CD4-positive, alpha-beta memory T cell (primary cell): ENCODE measurements at regions not wholly inside any gene's neighbourhood (a gene's known extent, or its start where the extent isn't known, plus 50 kb on each side); places are given as distances from the start of the nearest gene placed in this dataset.

Source experiments
- CTCF ChIA-PET: fragments of 350-600 bp; sonication (Branson Sonifier 250); formaldehyde crosslinking; loops from one replicate; lab custom pipeline; 2021; ENCODE audit warnings: inconsistent platforms; ENCODE audit not compliant: partially characterized antibody; lab: Charles Lee
- POLR2A ChIA-PET: fragments of 350-600 bp; sonication (Branson Sonifier 250); formaldehyde crosslinking; loops from one replicate; lab custom pipeline; 2021; ENCODE audit not compliant: partially characterized antibody; lab: Charles Lee
- DNase-seq, 5 donors: peaks; one replicate each; pipeline versions ENCODE4 v3.0.0 to v3.0.0-alpha.2; 2020 to 2022; ENCODE audit warnings: mixed read lengths in 1 of 5
- H3K27ac ChIP-seq: one replicate; pipeline ENCODE4 v1.7.0; 2013; ENCODE audit warnings: low read depth, low read length
- H3K27me3 ChIP-seq: 2 replicates; pipeline ENCODE4 v1.7.0; 2013; ENCODE audit warnings: mild to moderate bottlenecking, low read length, moderate library complexity; ENCODE audit not compliant: insufficient read depth
- H3K36me3 ChIP-seq: 2 replicates; pipeline ENCODE4 v1.7.0; 2013; ENCODE audit warnings: mild to moderate bottlenecking, low read length, moderate library complexity; ENCODE audit not compliant: insufficient read depth
- H3K4me1 ChIP-seq: 2 replicates; pipeline ENCODE4 v1.7.0; 2013; ENCODE audit warnings: mild to moderate bottlenecking, low read length, moderate library complexity; ENCODE audit not compliant: insufficient read depth
- H3K4me3 ChIP-seq, 2 donors: one replicate each; pipeline ENCODE4 v1.7.0; 2013; ENCODE audit warnings: low read length in 2 of 2, mild to moderate bottlenecking in 1 of 2
- H3K9me3 ChIP-seq, 2 donors: one replicate each; pipeline ENCODE4 v1.7.0; 2013; ENCODE audit warnings: low read length in 2 of 2, control low read depth in 1 of 2; ENCODE audit not compliant: control insufficient read depth in 1 of 2
- H3K27ac Mint-ChIP-seq, 7 donors: one replicate each; pipeline ENCODE4 v1.8.0; 2020 to 2021; ENCODE audit warnings: mixed read lengths in 7 of 7, mild to moderate bottlenecking in 6 of 7, inconsistent platforms in 3 of 7, moderate library complexity in 3 of 7
- H3K27me3 Mint-ChIP-seq, 2 donors: one replicate each; pipeline ENCODE4 v1.8.0; 2020 to 2021; ENCODE audit warnings: mixed read lengths in 2 of 2
- H3K36me3 Mint-ChIP-seq, 2 donors: one replicate each; pipeline ENCODE4 v1.8.0; 2020 to 2021; ENCODE audit warnings: mixed read lengths in 2 of 2, inconsistent platforms in 1 of 2, mild to moderate bottlenecking in 1 of 2
- H3K4me1 Mint-ChIP-seq, 4 donors: one replicate each; pipeline ENCODE4 v1.8.0; 2020 to 2021; ENCODE audit warnings: mixed read lengths in 4 of 4, mild to moderate bottlenecking in 1 of 4
- H3K4me3 Mint-ChIP-seq, 8 donors: one replicate each; pipeline ENCODE4 v1.8.0; 2020 to 2021; ENCODE audit warnings: mixed read lengths in 8 of 8, mild to moderate bottlenecking in 7 of 8, moderate library complexity in 6 of 8, inconsistent platforms in 3 of 8
- H3K9me3 Mint-ChIP-seq, 8 donors: one replicate each; pipeline ENCODE4 v1.8.0; 2020 to 2021; ENCODE audit warnings: mixed read lengths in 8 of 8, mild to moderate bottlenecking in 5 of 8, inconsistent platforms in 3 of 8, moderate library complexity in 1 of 8
- intact Hi-C: fragments of 100-400 bp; cut with micrococcal nuclease; formaldehyde crosslinking; loops from one replicate; pipeline ENCODE4 v1.15.1; 2023

- Mint-ChIP-seq H3K27ac (no peak overlapping the region), H3K4me3 (no peak overlapping the region), H3K27me3 (no peaks in the 10 kb centered on the region), H3K36me3 (no peaks in the 10 kb centered on the region), H3K9me3 (peaks cover 0 to 5% (median 0%) of the 10 kb centered on the region in 8 donors), H3K4me1 (no peaks in the 10 kb centered on the region)
- no peak for DNase-seq
- no peaks in the 10 kb centered on the region for H3K27me3 ChIP-seq
- intact Hi-C loops: no loop called here
- no peak overlapping the region for H3K4me3 ChIP-seq
- H3K9me3 ChIP-seq: no peaks in the 10 kb centered on the region
- CTCF ChIA-PET: no interaction called here
- POLR2A ChIA-PET: no interaction called here
- no peak overlapping the region for H3K27ac ChIP-seq
- H3K4me1 ChIP-seq: no peaks in the 10 kb centered on the region
- H3K36me3 ChIP-seq: no peaks in the 10 kb centered on the region
Observed at GRCh38 chr2:146481629-146482028, 1363.2 kb upstream of the ACVR2A start.

DNA sequence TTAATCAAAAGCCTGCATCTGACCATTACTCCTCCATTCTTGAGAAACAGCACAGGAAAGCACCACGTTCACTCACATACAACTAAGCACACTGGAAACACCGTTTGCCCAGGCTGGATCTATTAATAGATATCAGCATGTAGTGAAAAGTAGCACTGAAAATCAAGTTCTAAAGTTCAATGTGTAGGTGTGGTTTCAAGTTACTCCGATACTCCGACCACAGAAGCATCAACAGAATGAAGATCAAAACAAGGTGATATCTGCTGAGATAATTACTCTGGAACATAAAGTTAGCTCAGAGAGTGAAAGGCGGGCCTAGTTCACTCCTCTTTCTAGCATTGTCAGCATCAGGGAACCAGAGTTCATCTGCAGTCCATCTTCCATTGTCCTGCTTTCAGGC, 1367.4 kb upstream of the ACVR2A start:
- Histone ChIP-seq H3K27ac (no peak overlapping the region), H3K27me3 (no peaks in the 10 kb centered on the region), H3K36me3 (no peaks in the 10 kb centered on the region), H3K4me1 (no peaks in the 10 kb centered on the region), H3K9me3 (no peaks in the 10 kb centered on the region), H3K4me3 (no peak overlapping the region)
- Mint-ChIP-seq H3K4me3 (no peak overlapping the region), H3K4me1 (no peaks in the 10 kb centered on the region), H3K9me3 (peaks cover 0 to 5% (median 0%) of the 10 kb centered on the region in 8 donors), H3K27ac (no peak overlapping the region), H3K27me3 (no peaks in the 10 kb centered on the region), H3K36me3 (no peaks in the 10 kb centered on the region)
- no peak for DNase-seq
- ChIA-PET POLR2A (no interaction called here), CTCF (no interaction called here)
- intact Hi-C loops: no loop called here

- no peaks in the 10 kb centered on the region for H3K27me3 Mint-ChIP-seq
- no peaks in the 10 kb centered on the region for H3K4me1 Mint-ChIP-seq
- Histone ChIP-seq H3K9me3 (no peaks in the 10 kb centered on the region), H3K4me1 (no peaks in the 10 kb centered on the region), H3K27ac (no peak overlapping the region), H3K36me3 (no peaks in the 10 kb centered on the region), H3K4me3 (no peak overlapping the region), H3K27me3 (no peaks in the 10 kb centered on the region)
- peaks cover 0 to 8% (median 1%) of the 10 kb centered on the region in 8 donors for H3K9me3 Mint-ChIP-seq
- H3K36me3 Mint-ChIP-seq: no peaks in the 10 kb centered on the region
- intact Hi-C loops: no loop called here
- no peak for DNase-seq
- H3K4me3 Mint-ChIP-seq: no peak overlapping the region
- CTCF ChIA-PET: no interaction called here
- H3K27ac Mint-ChIP-seq: no peak overlapping the region
- POLR2A ChIA-PET: no interaction called here
Observed at GRCh38 chr2:146468578-146468977, 1376.3 kb upstream of the ACVR2A start.

GRCh38 chr2:146467425-146467824, 1377.4 kb upstream of the ACVR2A start:
- Histone ChIP-seq H3K4me3 (no peak overlapping the region), H3K27me3 (no peaks in the 10 kb centered on the region), H3K9me3 (no peaks in the 10 kb centered on the region), H3K27ac (no peak overlapping the region), H3K36me3 (no peaks in the 10 kb centered on the region), H3K4me1 (no peaks in the 10 kb centered on the region)
- H3K27ac Mint-ChIP-seq: no peak overlapping the region
- no peak overlapping the region for H3K4me3 Mint-ChIP-seq
- H3K4me1 Mint-ChIP-seq: no peaks in the 10 kb centered on the region
- ChIA-PET POLR2A (no interaction called here), CTCF (no interaction called here)
- DNase-seq: no peak
- peaks cover 0 to 12% (median 3%) of the 10 kb centered on the region in 8 donors for H3K9me3 Mint-ChIP-seq
- H3K27me3 Mint-ChIP-seq: no peaks in the 10 kb centered on the region
- no peaks in the 10 kb centered on the region for H3K36me3 Mint-ChIP-seq
- intact Hi-C loops: no loop called here

- Histone ChIP-seq H3K4me1 (no peaks in the 10 kb centered on the region), H3K36me3 (no peaks in the 10 kb centered on the region), H3K27ac (no peak overlapping the region), H3K27me3 (no peaks in the 10 kb centered on the region), H3K9me3 (no peaks in the 10 kb centered on the region), H3K4me3 (no peak overlapping the region)
- DNase-seq: no peak
- Mint-ChIP-seq H3K27ac (no peak overlapping the region), H3K36me3 (no peaks in the 10 kb centered on the region), H3K4me3 (no peak overlapping the region), H3K4me1 (no peaks in the 10 kb centered on the region), H3K27me3 (no peaks in the 10 kb centered on the region), H3K9me3 (peaks cover 0 to 17% (median 7%) of the 10 kb centered on the region in 8 donors)
- ChIA-PET POLR2A (no interaction called here), CTCF (no interaction called here)
- intact Hi-C loops: no loop called here
Observed at GRCh38 chr2:146465460-146465859, 1379.4 kb upstream of the ACVR2A start.

- Histone ChIP-seq H3K4me3 (no peak overlapping the region), H3K27ac (no peak overlapping the region), H3K9me3 (no peaks in the 10 kb centered on the region), H3K36me3 (no peaks in the 10 kb centered on the region), H3K27me3 (no peaks in the 10 kb centered on the region), H3K4me1 (no peaks in the 10 kb centered on the region)
- H3K36me3 Mint-ChIP-seq: no peaks in the 10 kb centered on the region
- intact Hi-C loops: no loop called here
- H3K27me3 Mint-ChIP-seq: no peaks in the 10 kb centered on the region
- POLR2A ChIA-PET: no interaction called here
- CTCF ChIA-PET: no interaction called here
- no peak overlapping the region for H3K27ac Mint-ChIP-seq
- no peak overlapping the region for H3K4me3 Mint-ChIP-seq
- peaks cover 0 to 21% (median 7%) of the 10 kb centered on the region in 8 donors for H3K9me3 Mint-ChIP-seq
- no peak for DNase-seq
- H3K4me1 Mint-ChIP-seq: no peaks in the 10 kb centered on the region
Observed at GRCh38 chr2:146461068-146461467, 1383.8 kb upstream of the ACVR2A start.

- Histone ChIP-seq H3K4me1 (no peaks in the 10 kb centered on the region), H3K27me3 (no peaks in the 10 kb centered on the region), H3K27ac (no peak overlapping the region), H3K4me3 (no peak overlapping the region), H3K36me3 (no peaks in the 10 kb centered on the region), H3K9me3 (no peaks in the 10 kb centered on the region)
- H3K9me3 Mint-ChIP-seq: peaks cover 0 to 17% (median 6%) of the 10 kb centered on the region in 8 donors
- ChIA-PET CTCF (no interaction called here), POLR2A (no interaction called here)
- no peaks in the 10 kb centered on the region for H3K36me3 Mint-ChIP-seq
- no peak for DNase-seq
- no peak overlapping the region for H3K4me3 Mint-ChIP-seq
- no peak overlapping the region for H3K27ac Mint-ChIP-seq
- H3K4me1 Mint-ChIP-seq: no peaks in the 10 kb centered on the region
- no peaks in the 10 kb centered on the region for H3K27me3 Mint-ChIP-seq
- intact Hi-C loops: no loop called here
Observed at GRCh38 chr2:146458585-146458984, 1386.2 kb upstream of the ACVR2A start.

GRCh38 chr2:146457221-146457620, 1387.6 kb upstream of the ACVR2A start:
- intact Hi-C loops: no loop called here
- no peak for DNase-seq
- CTCF ChIA-PET: no interaction called here
- no peak overlapping the region for H3K4me3 Mint-ChIP-seq
- no peaks in the 10 kb centered on the region for H3K36me3 Mint-ChIP-seq
- no peaks in the 10 kb centered on the region for H3K4me1 Mint-ChIP-seq
- H3K36me3 ChIP-seq: no peaks in the 10 kb centered on the region
- POLR2A ChIA-PET: no interaction called here
- no peaks in the 10 kb centered on the region for H3K4me1 ChIP-seq
- H3K9me3 Mint-ChIP-seq: peaks cover 0 to 14% (median 4%) of the 10 kb centered on the region in 8 donors
- H3K27me3 Mint-ChIP-seq: no peaks in the 10 kb centered on the region
- no peaks in the 10 kb centered on the region for H3K9me3 ChIP-seq
- H3K27me3 ChIP-seq: no peaks in the 10 kb centered on the region
- no peak overlapping the region for H3K4me3 ChIP-seq
- H3K27ac Mint-ChIP-seq: no peak overlapping the region
- H3K27ac ChIP-seq: no peak overlapping the region
